HepG2 (cell line): ENCODE measurements at regions not wholly inside any gene's neighbourhood (a gene's known extent, or its start where the extent isn't known, plus 50 kb on each side); places are given as distances from the start of the nearest gene placed in this dataset.

Experiments
- ATAC-seq: fragments of 200-7000 bp; cut with Tn5 transposase; 3 replicates; pipeline ENCODE4 v1.9.1; 2020; ENCODE audit warnings: mild to moderate bottlenecking, moderate library complexity
- BruUV-seq: library from RNA; stranded (reverse); fragments of 400-500 nt; replicated peaks from 2 replicates; lab custom pipeline; 2021; lab: Mats Ljungman, UMichigan
- CTCF ChIA-PET: fragments of 300-600 bp; formaldehyde crosslinking; extraction: SDS; loops from one replicate; lab custom pipeline; 2021; ENCODE audit warnings: low total read pairs, inconsistent platforms, low intra/inter-chr PET ratio; lab: Yijun Ruan, JAX
- POLR2A ChIA-PET: fragments of 350-600 bp; sonication (Branson Sonifier 250); formaldehyde crosslinking; loops from one replicate; lab custom pipeline; 2020; ENCODE audit warnings: antibody characterized with exemption, inconsistent platforms; lab: Yijun Ruan, JAX
- DNase-seq: peaks from one replicate; pipeline ENCODE4 v3.0.0-alpha.2; 2015; ENCODE audit warnings: low spot score
- FAIRE-seq: peaks from 3 replicates; lab custom pipeline; 2011; peaks lifted over from hg19 to GRCh38; lab: Jason Lieb, UNC
- H2AFZ ChIP-seq: one replicate; pipeline ENCODE4 v1.6.1; 2011; ENCODE audit warnings: low read length, inconsistent platforms
- H3K27ac ChIP-seq: fragments of 300-600 bp; 3 replicates; pipeline ENCODE4 v1.8.0; 2011; ENCODE audit warnings: mixed run types, mild to moderate bottlenecking, mixed read lengths, low read length, inconsistent platforms; ENCODE audit not compliant: insufficient read depth; ENCODE audit errors: extremely low read length
- H3K27me3 ChIP-seq, 2 experiments: fragments of 200-600 bp in 1 of 2; 2 replicates in 1 of 2; 3 replicates in 1 of 2; pipeline versions ENCODE4 v1.6.0 to v1.8.0; 2011; ENCODE audit warnings: low read length in 2 of 2, mild to moderate bottlenecking in 2 of 2, moderate library complexity in 2 of 2, inconsistent platforms in 1 of 2; ENCODE audit not compliant: insufficient read depth in 2 of 2, control insufficient read depth in 1 of 2
- H3K36me3 ChIP-seq, 2 experiments: fragments of 200-600 bp in 1 of 2; replicated peaks in 1 of 2; 2 replicates in 1 of 2; 3 replicates in 1 of 2; pipeline versions ENCODE4 v1.5.1 to v1.8.0; 2011; ENCODE audit warnings: low read length in 2 of 2, inconsistent platforms in 1 of 2; ENCODE audit not compliant: insufficient read depth in 2 of 2, control insufficient read depth in 1 of 2
- H3K4me1 ChIP-seq: 2 replicates; pipeline ENCODE4 v1.5.1; 2012; ENCODE audit warnings: low read length, inconsistent platforms; ENCODE audit not compliant: insufficient read depth
- H3K4me2 ChIP-seq: 2 replicates; pipeline ENCODE4 v1.6.0; 2011; ENCODE audit warnings: low read depth, low read length, inconsistent platforms
- H3K4me3 ChIP-seq, 3 experiments: fragments of 200-600 bp in 1 of 3; sonication (generic), shearing (Covaris generic) in 1 of 3; replicated peaks in 1 of 3; 2 replicates each; pipeline ENCODE4 v1.5.1; 2011 to 2016; ENCODE audit warnings: low read length in 3 of 3, inconsistent platforms in 2 of 3, low read depth in 2 of 3, mild to moderate bottlenecking in 2 of 3, control low read depth in 1 of 3, mixed read lengths in 1 of 3; ENCODE audit not compliant: insufficient read depth in 1 of 3
- H3K79me2 ChIP-seq: one replicate; pipeline ENCODE4 v1.6.1; 2011; ENCODE audit warnings: low read length, inconsistent platforms; ENCODE audit not compliant: insufficient read depth
- H3K9ac ChIP-seq: 2 replicates; pipeline ENCODE4 v1.6.0; 2011; ENCODE audit warnings: mild to moderate bottlenecking, low read depth, low read length, inconsistent platforms; ENCODE audit not compliant: insufficient read depth
- H3K9me3 ChIP-seq: 2 replicates; pipeline ENCODE4 v1.5.1; 2012; ENCODE audit warnings: mild to moderate bottlenecking, low read length
- H4K20me1 ChIP-seq: 2 replicates; pipeline ENCODE4 v1.6.0; 2011; ENCODE audit warnings: inconsistent platforms, mild to moderate bottlenecking, low read length, moderate library complexity; ENCODE audit not compliant: insufficient read depth
- ERF ChIP-seq: IDR thresholded peaks from 2 replicates; pipeline ENCODE4 v1.6.1; 2018; ENCODE audit warnings: missing biosample characterization, missing genetic modification reagents
- GABPB1 ChIP-seq: IDR thresholded peaks from 2 replicates; pipeline ENCODE4 v1.6.1; 2016; ENCODE audit warnings: mild to moderate bottlenecking, missing genetic modification reagents, moderate library complexity, missing compliant biosample characterization
- HDAC1 ChIP-seq: sonication (generic); formaldehyde crosslinking; IDR thresholded peaks from 2 replicates; pipeline ENCODE4 v1.5.1; 2020; ENCODE audit warnings: mild to moderate bottlenecking, missing genetic modification reagents
- HNRNPL ChIP-seq: fragments of 200-400 bp; formaldehyde crosslinking; IDR thresholded peaks from 2 replicates; pipeline ENCODE4 v1.6.1; 2017; ENCODE audit warnings: mild to moderate bottlenecking, low read depth, low read length
- HNRNPLL ChIP-seq: fragments of 200-400 bp; formaldehyde crosslinking; IDR thresholded peaks from 2 replicates; pipeline ENCODE4 v1.6.1; 2017; ENCODE audit warnings: mild to moderate bottlenecking, low read depth, low read length; ENCODE audit not compliant: poor library complexity, severe bottlenecking
- MIXL1 ChIP-seq: IDR thresholded peaks from 2 replicates; pipeline ENCODE4 v1.6.1; 2016
- NCOR1 ChIP-seq: fragments of 200-600 bp; sonication (generic); IDR thresholded peaks from 2 replicates; pipeline ENCODE4 v1.7.0; 2017; ENCODE audit warnings: antibody characterized with exemption, low read length, borderline replicate concordance
- SALL2 ChIP-seq: sonication (generic); formaldehyde crosslinking; IDR thresholded peaks from 2 replicates; pipeline ENCODE4 v1.8.1; 2023; ENCODE audit warnings: mild to moderate bottlenecking, missing genetic modification reagents, inconsistent platforms
- SOX13 ChIP-seq, 3 experiments: fragments of 450-650 bp in 1 of 3; sonication (generic) in 1 of 3; formaldehyde crosslinking in 1 of 3; IDR thresholded peaks in 2 of 3; conservative IDR thresholded peaks in 1 of 3; 2 replicates each; pipeline versions ENCODE4 v1.5.0 to v1.6.1; 2016 to 2020; ENCODE audit warnings: antibody characterized with exemption in 1 of 3, mild to moderate bottlenecking in 1 of 3, missing compliant biosample characterization in 1 of 3, missing genetic modification reagents in 1 of 3, moderate library complexity in 1 of 3
- SP1 ChIP-seq, 2 experiments: fragments of 450-650 bp in 1 of 2; sonication (generic) in 1 of 2; formaldehyde crosslinking in 1 of 2; IDR thresholded peaks; 2 replicates each; pipeline versions ENCODE4 v1.4.0 to v1.6.1; 2016 to 2020; ENCODE audit warnings: missing genetic modification reagents in 1 of 2
- SRY ChIP-seq: sonication (generic); formaldehyde crosslinking; IDR thresholded peaks from 2 replicates; pipeline ENCODE4 v1.8.0; 2022; ENCODE audit warnings: mild to moderate bottlenecking, missing genetic modification reagents
- TRIM24 ChIP-seq: sonication (generic); formaldehyde crosslinking; IDR thresholded peaks from 2 replicates; pipeline ENCODE4 v1.8.0; 2022; ENCODE audit warnings: mild to moderate bottlenecking, missing genetic modification reagents
- ZMYM4 ChIP-seq: sonication (generic); formaldehyde crosslinking; IDR thresholded peaks from 2 replicates; pipeline ENCODE4 v1.8.1; 2023; ENCODE audit warnings: mild to moderate bottlenecking, missing genetic modification reagents
- ZNF362 ChIP-seq: sonication (generic); formaldehyde crosslinking; IDR thresholded peaks from 2 replicates; pipeline ENCODE4 v1.4.0; 2020; ENCODE audit warnings: missing genetic modification reagents, mild to moderate bottlenecking, borderline replicate concordance
- ZNF577 ChIP-seq: sonication (generic); formaldehyde crosslinking; IDR thresholded peaks from 2 replicates; pipeline ENCODE4 v1.4.0; 2020; ENCODE audit warnings: mild to moderate bottlenecking, low read depth, missing genetic modification reagents, borderline replicate concordance
- WGBS: methylation state at CpG from one replicate; pipeline ENCODE4 v1.1.6; 2017; ENCODE audit warnings: low lambda C conversion rate; 5-methylcytosine and 5-hydroxymethylcytosine counted together
- in situ Hi-C: cut with HindIII; loops from 2 replicates; pipeline ENCODE4 v1.10.0; 2017; ENCODE audit warnings: low pct_unique_long_range_greater_than_20kb; ENCODE audit not compliant: extremely low pct_ligation_motif_present
- intact Hi-C: fragments of 100-400 bp; cut with micrococcal nuclease; formaldehyde crosslinking; loops from one replicate; pipeline ENCODE4 v1.10.0; 2022; ENCODE audit not compliant: unreplicated experiment
- TF ChIP-seq, protein P1 (sequence below): sonication (generic); formaldehyde crosslinking; IDR thresholded peaks from 2 replicates; pipeline ENCODE4 v1.4.0; 2020; ENCODE audit warnings: missing genetic modification reagents, mild to moderate bottlenecking, borderline replicate concordance

- Histone ChIP-seq H4K20me1 (no peaks in the 10 kb centered on the region), H3K4me3 (no peak overlapping the region), H3K36me3 (no peaks in the 10 kb centered on the region), H3K9me3 (no peaks in the 10 kb centered on the region), H3K79me2 (no peaks in the 10 kb centered on the region), H2AFZ (no peak overlapping the region), H3K27ac (no peak overlapping the region), H3K4me2 (no peak overlapping the region), H3K9ac (no peak overlapping the region), H3K27me3 (no peaks in the 10 kb centered on the region), H3K4me1 (no peaks in the 10 kb centered on the region)
- in situ Hi-C loops (no loop called here), intact Hi-C loops (no loop called here)
- WGBS: 0% methylated on average over 2 of the region's 2 CpGs
- FAIRE-seq (no peak), DNase-seq (no peak), ATAC-seq (no peak)
- ChIA-PET POLR2A (no interaction called here), CTCF (no interaction called here)
- no TSS peak for BruUV-seq
- no peak for TF ChIP-seq HDAC1 (CRISPR knock-in tag)
- TF ChIP-seq, protein P1, sequence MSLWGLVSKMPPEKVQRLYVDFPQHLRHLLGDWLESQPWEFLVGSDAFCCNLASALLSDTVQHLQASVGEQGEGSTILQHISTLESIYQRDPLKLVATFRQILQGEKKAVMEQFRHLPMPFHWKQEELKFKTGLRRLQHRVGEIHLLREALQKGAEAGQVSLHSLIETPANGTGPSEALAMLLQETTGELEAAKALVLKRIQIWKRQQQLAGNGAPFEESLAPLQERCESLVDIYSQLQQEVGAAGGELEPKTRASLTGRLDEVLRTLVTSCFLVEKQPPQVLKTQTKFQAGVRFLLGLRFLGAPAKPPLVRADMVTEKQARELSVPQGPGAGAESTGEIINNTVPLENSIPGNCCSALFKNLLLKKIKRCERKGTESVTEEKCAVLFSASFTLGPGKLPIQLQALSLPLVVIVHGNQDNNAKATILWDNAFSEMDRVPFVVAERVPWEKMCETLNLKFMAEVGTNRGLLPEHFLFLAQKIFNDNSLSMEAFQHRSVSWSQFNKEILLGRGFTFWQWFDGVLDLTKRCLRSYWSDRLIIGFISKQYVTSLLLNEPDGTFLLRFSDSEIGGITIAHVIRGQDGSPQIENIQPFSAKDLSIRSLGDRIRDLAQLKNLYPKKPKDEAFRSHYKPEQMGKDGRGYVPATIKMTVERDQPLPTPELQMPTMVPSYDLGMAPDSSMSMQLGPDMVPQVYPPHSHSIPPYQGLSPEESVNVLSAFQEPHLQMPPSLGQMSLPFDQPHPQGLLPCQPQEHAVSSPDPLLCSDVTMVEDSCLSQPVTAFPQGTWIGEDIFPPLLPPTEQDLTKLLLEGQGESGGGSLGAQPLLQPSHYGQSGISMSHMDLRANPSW (CRISPR knock-in tag): no peak
- TF ChIP-seq MIXL1 (CRISPR knock-in tag): no peak
- no peak for TF ChIP-seq SRY (CRISPR knock-in tag)
- TF ChIP-seq TRIM24 (CRISPR knock-in tag): no peak
- TF ChIP-seq GABPB1 (CRISPR knock-in tag): no peak
- TF ChIP-seq ZNF362 (CRISPR knock-in tag): no peak
- TF ChIP-seq ZMYM4 (CRISPR knock-in tag): no peak
- TF ChIP-seq SALL2 (CRISPR knock-in tag): no peak
- no peak for TF ChIP-seq ERF (CRISPR knock-in tag)
- no peak for TF ChIP-seq HNRNPLL
- no peak for TF ChIP-seq ZNF577 (CRISPR knock-in tag)
- no peak for TF ChIP-seq HNRNPL
- no peak for TF ChIP-seq NCOR1
- no peak for TF ChIP-seq SP1 (IDR thresholded peaks at IDR 0.05)
- no peak for TF ChIP-seq SP1 (CRISPR knock-in tag; IDR thresholded peaks at IDR 0.05)
- no peak for TF ChIP-seq SOX13 (IDR thresholded peaks at IDR 0.05)
- no peak for TF ChIP-seq SOX13 (CRISPR knock-in tag; conservative IDR thresholded peaks at IDR 0.05 in 1 of 2, IDR thresholded peaks at IDR 0.05 in 1 of 2)
Observed at GRCh38 chr14:51145246-51145645, 50.3 kb upstream of the TRIM9 start.
